Sigmoid colon (tissue), 4 donors: ENCODE measurements at regions not wholly inside any gene's neighbourhood (a gene's known extent, or its start where the extent isn't known, plus 50 kb on each side); places are given as distances from the start of the nearest gene placed in this dataset.

Source experiments
- CTCF ChIP-seq, 4 experiments: fragments of 450-650 bp in 3 of 4; fragments of 200-600 bp in 1 of 4; IDR thresholded peaks; one replicate each; pipeline ENCODE4 v1.5.1; 2016 to 2019; ENCODE audit warnings: antibody characterized with exemption in 4 of 4, mild to moderate bottlenecking in 3 of 4, moderate library complexity in 2 of 4
- EP300 ChIP-seq, 4 donors: sonication (generic); formaldehyde crosslinking; IDR thresholded peaks; one replicate each; pipeline ENCODE4 v1.6.1; 2017; ENCODE audit warnings: antibody characterized with exemption in 4 of 4
- POLR2A ChIP-seq, 2 donors: fragments of 450-650 bp; IDR thresholded peaks; one replicate each; pipeline ENCODE4 v1.6.1; 2016; ENCODE audit warnings: antibody characterized with exemption in 2 of 2, mild to moderate bottlenecking in 2 of 2, moderate library complexity in 2 of 2
- POLR2AphosphoS5 ChIP-seq, 4 donors: sonication (generic); formaldehyde crosslinking; IDR thresholded peaks; one replicate each; pipeline ENCODE4 v1.6.1; 2017; ENCODE audit warnings: antibody characterized with exemption in 4 of 4

GRCh38 chr2:13604951-13605661 is 888.4 kb downstream of the TRIB2 start:
- no peak for TF ChIP-seq CTCF (IDR thresholded peaks at IDR 0.05)
- no peak for TF ChIP-seq POLR2A (IDR thresholded peaks at IDR 0.05)
- TF ChIP-seq EP300 (IDR thresholded peaks at IDR 0.05), result no peak
- TF ChIP-seq POLR2AphosphoS5 (IDR thresholded peaks at IDR 0.05), result no peak
